ENCODE measurements at regions not wholly inside any gene's neighbourhood (a gene's known extent, or its start where the extent isn't known, plus 50 kb on each side); places are given as distances from the start of the nearest gene placed in this dataset.

DNA sequence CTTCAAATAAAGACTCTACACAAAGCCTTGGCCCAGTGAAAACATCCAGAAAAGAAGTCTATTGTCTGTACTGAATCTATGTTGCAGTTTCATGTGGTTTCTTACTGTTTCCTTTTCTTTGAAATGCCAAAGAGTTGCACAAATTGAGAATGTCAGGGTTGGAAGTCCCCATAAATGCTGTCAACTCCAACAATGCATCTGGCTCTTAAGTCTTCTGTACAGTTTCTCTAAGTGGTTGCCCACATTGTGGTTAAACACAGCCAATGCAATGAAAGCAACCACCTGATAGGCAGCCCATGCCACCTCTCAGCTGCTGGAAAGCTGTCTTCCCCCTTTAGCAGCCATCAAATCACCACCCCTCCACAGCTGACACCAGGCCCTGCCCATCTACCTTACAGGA is 67.2 kb upstream of the C1GALT1C1 start:
- no peak for DNase-seq (ENCODE audit: low read depth)

DNA sequence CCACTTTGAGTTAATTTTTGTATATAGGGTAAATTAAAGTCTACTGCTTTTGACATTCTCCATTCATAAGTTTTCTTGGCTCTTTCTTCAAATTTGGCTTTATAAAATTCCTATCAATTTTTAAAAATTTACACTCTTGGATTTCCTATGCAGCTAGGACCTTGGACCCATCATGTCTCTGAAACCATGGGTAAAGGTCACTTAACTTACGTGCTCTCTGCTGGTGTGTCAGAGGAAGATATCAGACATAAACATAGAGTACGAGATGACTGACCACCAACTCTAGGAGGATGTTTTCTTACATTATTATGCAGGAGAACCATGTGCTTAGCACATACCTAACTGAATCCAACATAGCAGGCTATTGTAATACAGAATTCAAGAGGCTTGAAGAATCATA is 62.5 kb upstream of the C1GALT1C1 start:
- no peak for DNase-seq (ENCODE audit: low read depth)

DNA sequence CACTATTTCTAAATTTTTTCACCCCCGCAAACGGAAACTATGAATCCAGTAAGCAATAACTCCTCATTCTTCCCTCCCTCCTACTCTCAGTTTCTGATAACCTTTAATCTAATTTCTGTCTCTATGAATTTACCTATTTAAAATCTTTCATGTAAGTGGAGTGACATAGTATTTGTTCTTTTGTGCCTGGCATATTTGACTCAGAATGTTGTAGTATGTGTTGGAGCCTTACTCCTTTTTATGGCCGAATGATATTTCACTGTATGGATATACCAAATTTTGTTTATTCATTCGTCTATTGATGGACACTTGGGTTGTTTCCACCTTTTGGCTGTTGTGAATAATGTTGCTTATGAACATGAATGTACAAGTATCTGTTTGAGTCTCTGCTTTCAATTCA is 61.1 kb upstream of the C1GALT1C1 start:
- no peak for DNase-seq (ENCODE audit: low read depth)

DNA sequence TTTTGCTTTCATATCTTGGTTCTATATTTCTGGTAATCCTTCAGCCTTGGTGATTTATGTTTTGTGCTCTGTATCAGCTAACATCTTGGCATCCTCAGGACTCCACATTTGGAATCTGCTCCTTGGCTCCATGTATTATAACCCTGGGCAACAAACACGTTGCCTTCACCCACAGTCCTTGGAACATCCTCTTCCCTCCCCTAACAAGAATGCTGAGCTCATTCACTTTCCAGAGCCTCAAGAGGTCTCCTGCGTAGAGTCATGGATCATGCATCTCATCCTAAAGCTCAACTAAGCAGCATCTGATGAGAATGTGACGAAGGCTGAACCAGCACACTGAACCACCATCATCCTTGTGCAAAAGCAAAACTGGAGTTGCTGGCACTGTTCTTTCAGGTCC is 60.5 kb upstream of the C1GALT1C1 start:
- no peak for DNase-seq (ENCODE audit: low read depth)

DNA sequence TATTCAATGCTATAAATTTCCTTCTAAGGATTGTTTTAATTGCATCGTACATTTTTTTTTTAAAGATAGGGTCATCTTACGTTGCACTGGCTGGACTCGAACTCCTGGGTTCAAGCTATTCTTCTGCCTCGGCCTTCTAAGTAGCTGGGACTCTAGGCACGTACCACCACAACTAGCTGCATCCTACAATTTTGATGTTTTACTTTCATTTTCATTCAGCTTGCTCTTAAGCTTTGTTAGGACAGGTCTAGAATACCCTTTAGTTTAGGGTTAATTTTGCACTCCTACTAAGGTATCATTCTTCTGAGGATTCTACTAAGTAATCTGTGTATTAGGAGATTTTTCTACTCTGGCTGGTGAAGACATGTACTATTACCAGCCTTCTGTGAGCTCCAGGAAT is 50.2 kb upstream of the C1GALT1C1 start:
- DNase-seq (ENCODE audit: low read depth), result no peak
